ENCODE measurements at regions not wholly inside any gene's neighbourhood (a gene's known extent, or its start where the extent isn't known, plus 50 kb on each side); places are given as distances from the start of the nearest gene placed in this dataset.

DNA sequence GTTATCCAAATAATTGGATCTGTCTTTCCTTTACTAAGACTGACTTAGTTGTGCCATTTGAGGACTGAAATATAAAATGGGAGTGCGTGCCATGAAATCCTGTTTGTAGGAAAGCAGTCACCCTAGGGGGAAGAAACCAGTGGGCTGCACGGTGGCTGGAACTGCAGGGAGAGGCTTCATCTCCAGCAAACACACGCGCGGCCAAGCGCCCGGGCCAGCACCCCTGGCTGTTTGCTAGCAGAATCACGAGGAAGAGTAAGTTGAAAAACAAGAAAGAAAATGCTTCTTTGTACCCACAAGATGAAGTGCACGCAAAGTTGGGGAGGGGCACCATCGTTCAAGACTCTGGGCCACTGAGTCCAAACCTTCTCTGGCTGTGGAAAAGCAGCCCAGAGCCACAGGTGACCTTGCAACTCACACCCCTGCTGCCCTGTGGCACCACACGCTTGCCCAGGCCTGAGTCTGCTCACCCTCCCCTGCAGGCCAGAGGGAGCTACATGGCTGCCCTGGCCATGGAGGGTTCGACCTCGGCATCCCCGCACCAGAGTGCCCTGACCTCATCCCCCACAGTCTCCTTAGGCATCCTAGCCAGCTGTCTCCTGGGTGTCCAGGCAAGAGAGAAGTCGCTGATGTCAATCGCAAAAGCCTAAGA, 55.2 kb downstream of the IRX2 start:
- no peak for FAIRE-seq

DNA sequence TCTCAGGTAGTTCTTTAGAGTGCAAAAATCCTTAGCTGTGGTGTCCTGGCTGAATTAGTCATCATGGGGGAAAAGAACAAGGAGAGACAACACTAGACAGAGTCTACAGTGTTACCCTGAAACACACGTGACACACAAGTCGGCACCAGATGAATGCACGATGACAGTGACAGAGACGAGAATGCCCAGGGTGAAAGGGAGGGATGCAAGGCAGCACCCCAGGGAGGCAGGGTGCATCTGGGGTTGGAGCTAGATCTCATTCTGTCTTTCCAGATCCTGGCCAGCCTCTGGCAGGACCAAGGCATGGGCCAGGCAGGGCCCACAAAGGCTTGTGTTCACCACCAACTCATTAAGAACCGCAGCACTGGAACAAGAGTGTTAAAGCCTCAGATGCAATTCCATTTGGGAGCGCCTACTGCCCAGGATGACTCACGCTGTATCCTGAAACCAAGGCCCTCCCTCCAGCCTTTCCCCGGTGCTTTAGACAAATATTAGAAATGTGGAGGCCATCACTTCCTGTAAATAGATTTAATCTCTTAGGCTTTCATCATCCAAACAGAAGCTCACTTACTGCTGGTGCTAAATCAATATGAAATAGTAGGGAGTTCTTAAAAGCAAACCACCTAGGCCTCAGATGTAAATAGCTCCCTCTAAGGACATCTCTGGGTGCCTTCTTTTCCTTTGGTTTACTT, 56.1 kb downstream of the IRX2 start:
- DNase-seq (ENCODE audit: extremely low spot score, insufficient read length, low read depth): no peak
- no peak for FAIRE-seq

More for the DNA sequence above, 55.2 kb downstream of the IRX2 start:
- DNase-seq (ENCODE audit: extremely low spot score, insufficient read length, low read depth): no peak

DNA sequence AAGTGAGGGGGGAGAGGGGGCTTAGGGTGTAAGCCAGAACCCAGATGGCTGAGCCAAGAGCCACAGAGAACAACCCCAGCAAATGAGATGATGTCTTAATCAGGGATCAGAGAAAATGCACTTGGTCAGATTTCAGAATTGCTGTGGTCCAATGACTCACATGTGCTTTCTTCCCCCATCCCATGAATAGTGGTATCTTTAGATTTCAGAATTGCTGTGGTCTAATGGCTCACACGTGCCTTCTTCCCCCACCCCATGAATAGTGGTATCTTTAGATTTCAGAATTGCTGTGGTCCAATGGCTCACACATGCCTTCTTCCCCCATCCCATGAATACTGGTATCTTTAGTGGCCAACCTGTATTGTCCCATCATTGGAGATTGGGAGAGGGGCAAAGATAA, 59.9 kb downstream of the IRX2 start:
- no peak for DNase-seq (ENCODE audit: extremely low spot score, insufficient read length, low read depth)
- FAIRE-seq: no peak

DNA sequence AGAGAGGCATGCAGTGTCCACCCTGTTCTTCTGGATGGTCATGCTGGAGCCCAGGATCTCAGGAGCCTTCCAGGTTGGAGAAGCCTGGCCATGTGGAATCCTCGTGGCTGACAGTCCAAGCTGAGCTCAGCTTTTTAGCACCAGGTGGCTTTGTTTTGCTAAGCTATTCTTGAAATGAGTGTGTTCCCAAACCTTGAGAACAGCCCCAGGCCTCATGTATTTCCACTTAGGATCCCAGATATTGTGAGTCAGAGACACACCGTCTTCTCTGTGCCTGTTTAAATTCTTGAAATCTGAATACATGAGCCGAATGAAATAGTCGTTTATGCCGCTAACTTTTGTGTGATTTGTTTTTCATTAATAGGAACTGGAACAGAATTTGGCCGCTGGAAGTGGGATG, 61.2 kb downstream of the IRX2 start:
- DNase-seq (ENCODE audit: extremely low spot score, insufficient read length, low read depth) (no peak), FAIRE-seq (no peak)

DNA sequence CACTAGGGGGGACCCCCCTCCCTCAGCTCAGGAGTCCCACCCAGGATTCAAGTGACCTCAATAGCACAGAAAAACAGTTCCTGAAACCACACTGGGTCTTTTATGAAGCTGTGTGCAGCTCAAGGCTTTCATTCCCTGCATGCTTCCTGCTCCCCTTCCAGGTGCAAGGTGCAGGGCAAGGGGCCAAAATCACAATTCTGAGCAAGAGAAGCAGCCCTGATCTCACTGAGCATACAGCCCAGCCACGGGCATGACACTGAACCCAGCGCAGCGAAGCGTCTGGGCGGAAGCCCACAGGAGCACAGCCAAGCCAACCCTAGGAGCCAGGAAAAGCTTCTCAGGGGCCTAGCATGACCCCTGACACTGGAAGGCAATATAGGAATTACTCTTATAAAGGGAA, 62.9 kb downstream of the IRX2 start:
- FAIRE-seq (no peak), DNase-seq (ENCODE audit: extremely low spot score, insufficient read length, low read depth) (no peak)

DNA sequence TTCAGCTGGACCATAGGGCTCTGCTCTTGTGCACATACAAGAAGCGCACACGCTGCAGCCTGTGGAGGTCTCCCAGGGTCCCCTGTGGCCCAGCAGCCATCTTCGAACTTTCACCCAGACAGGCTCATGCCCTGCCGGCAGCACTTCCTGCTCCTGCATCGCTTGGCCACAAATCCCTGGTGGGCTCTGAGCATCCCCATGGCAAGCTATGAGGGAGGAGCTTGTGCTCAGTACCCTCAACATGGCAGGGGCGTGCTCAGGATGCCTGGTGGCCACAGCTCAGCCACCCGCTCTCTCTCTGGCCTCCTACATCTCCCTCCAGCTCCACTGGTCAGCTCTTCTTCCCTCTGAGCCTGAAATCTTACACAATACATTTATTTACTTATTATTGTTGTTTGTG, 63.7 kb downstream of the IRX2 start:
- DNase-seq (ENCODE audit: extremely low spot score, insufficient read length, low read depth) (no peak), FAIRE-seq (no peak)

DNA sequence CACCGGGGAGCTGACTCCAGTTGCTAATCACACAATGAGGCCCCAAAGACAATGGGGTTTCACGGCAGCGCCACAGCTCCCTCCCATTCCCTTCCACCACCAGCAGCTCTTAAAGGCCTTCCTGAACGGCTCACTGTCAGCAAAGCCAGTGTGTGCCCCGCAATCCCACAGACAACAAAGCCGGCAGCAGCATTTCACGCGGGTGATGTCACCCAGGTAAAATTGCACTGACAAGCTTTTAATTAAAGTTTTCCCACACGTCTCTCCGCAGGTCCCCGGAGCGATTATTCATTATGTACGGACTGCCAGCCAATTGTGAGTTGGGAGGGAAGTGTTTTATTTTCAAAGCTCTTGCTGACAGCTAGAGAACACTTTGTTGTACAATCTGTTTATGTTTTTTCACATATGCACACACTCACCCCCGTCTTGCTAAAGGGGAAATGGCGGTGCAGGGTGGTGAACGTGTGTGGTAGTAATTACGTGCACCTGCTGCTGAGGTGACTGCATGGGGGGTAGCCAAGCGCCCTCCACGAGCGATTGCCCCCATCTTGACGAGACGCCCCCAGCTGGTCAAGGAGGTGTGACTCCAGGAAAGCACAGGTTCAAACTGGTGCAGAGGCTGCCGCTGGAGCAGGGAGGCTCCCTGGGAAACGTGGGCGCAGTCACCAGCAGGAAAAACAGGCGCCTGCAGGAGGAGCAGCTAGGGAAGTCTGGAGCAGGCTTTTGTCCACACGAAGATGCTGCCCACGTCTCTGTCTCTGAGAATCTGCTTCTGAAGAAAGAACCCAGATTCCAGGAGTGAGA, 65.0 kb downstream of the IRX2 start:
- FAIRE-seq: no peak
- DNase-seq (ENCODE audit: extremely low spot score, insufficient read length, low read depth): no peak

DNA sequence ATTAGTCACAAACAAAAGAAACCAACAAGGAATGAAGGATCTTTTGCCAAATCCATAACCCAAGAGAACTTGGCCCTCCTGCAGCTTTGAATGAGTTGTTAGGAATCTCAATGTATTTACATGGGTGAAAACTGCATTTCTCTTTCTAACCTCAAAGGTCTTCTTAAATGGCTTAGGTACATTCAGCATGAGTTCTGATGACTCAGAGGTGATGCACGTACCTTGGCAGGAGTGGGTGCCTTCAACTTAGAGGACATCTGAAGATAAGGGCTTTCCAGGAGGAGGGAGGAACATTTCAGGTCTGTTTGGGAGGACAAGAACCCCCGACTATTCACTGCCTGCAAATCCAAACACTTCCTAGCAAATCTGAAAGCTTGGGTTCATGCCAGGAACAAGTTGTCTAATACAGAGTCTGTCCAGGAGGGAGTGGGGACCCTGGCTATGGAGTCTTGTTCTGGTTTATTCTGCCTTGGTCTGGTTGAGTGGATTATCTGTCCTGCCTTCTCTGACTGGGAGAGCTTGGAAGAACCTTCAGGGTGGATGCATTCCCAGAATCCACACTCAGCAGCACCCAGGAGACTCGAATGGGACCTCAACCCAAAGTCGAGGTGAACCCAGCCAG, 65.7 kb downstream of the IRX2 start:
- DNase-seq (ENCODE audit: extremely low spot score, insufficient read length, low read depth): no peak
- FAIRE-seq: no peak

DNA sequence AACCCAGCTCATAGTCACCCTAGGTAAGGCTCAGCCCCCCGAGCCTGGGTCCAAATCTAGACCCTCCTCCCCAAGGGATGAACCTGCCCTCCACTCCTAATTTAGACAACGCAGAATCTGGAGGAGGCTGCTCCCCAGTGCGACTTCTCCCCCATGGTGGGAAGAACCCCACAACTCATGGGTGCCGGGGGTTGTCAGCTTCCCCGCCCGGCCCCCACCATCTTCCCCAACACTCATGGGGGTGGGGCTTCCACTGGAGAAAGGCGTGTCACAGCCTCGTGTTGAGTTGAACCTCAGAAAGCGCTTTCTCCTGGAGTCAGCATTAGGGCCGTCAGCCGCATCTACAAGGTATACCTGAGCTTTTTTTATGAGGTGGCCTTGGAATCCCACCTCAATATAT, 66.9 kb downstream of the IRX2 start:
- DNase-seq (ENCODE audit: extremely low spot score, insufficient read length, low read depth) (no peak), FAIRE-seq (no peak)

DNA sequence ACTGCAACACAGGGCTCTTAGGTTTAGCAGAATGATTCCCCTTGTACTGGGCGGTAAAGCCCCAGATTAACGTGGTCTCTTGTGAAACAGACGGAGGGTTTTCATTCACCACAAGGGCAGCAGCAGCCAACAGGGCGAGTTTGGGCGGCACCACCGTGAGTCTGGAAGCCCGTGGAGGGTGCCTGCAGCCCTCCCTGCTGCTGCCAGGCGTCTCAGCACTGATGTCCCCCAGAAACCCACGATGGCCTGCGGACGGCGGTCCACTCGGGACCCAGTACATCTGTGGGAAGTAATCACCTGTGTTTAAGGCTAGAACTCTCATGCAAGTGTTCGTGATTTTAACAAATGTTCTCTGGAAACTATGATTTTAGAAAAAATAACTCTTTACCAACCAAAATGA, 67.8 kb downstream of the IRX2 start:
- FAIRE-seq: no peak

DNA sequence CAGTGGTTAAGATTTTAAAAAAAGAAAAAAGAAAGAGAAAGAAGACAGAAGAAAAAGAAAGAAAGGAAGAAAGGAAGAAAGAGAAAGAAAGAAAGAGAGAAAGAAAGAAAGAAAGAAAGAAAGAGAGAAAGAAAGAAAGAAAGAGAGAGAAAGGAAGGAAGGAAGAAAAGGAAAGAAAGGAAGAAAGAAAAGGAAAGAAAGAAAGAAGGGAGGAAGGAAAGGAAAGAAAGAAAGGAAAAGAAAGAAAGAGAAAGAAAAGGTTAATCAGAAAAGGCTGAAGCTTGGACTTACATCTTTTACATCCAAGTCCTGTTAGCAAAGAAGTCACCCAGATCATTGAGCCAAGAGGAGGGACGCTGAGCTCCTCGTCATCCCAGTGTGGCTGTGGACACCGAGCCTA, 70.0 kb downstream of the IRX2 start:
- DNase-seq (ENCODE audit: extremely low spot score, insufficient read length, low read depth): no peak
- FAIRE-seq: no peak

More for the DNA sequence above, 67.8 kb downstream of the IRX2 start:
- DNase-seq (ENCODE audit: extremely low spot score, insufficient read length, low read depth): no peak

DNA sequence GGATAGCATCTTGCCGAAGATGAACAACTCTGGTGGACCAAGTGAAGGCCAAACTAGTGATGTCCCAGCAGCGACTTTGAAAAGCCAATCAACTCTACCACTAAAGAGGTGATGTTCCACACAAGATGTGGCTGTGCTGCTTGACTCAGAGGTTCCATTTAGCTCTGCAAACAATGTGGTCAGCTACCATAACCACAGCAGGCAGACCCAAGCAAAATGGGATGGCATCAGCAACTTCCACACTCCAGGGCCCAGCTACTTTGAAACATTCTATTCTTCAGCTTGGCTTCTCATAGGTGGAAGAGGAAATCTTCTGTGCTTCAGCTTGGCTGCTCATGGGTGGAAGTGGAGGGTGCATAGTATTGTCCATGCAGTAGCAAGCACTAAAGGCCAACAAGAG, 70.5 kb downstream of the IRX2 start:
- DNase-seq (ENCODE audit: extremely low spot score, insufficient read length, low read depth) (no peak), FAIRE-seq (no peak)

DNA sequence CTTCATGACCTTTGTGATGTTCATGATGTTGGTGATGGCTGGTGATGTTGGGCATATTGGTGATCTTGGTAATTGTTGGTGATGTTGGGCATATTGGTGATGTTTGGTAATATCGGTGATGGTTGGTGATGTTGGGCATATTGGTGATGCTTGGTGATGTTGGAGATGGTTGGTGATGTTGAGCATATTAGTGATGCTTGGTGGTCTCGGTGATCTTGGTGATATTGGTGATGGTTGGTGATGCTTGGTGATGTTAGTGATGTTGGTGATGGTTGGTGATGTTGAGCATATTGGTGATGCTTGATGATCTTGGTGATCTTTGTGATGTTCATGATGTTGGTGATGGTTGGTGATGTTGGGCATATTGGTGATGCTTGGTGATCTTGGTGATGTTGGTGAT, 73.8 kb downstream of the IRX2 start:
- DNase-seq (ENCODE audit: extremely low spot score, insufficient read length, low read depth) (no peak), FAIRE-seq (no peak)

DNA sequence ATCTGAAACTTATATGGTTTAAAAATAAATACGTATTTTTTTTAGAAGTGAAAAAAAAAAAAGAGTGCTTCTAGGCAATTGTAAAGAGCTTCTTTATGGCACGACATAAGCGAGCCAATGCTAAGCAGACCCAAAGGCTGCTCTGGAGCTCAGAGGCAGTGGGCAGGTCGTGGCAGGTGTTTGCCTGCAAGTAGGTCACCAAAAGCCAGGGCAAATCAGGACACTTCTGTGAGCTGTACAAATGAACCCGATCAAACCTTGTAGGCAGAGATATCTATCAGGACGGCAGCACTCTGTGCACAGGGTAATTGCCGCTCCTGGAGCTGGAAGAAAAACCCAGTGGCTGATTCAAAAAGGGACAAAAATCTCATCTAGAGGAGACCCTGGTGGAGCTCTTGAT, 75.9 kb downstream of the IRX2 start:
- DNase-seq (ENCODE audit: extremely low spot score, insufficient read length, low read depth): no peak
- FAIRE-seq: no peak

DNA sequence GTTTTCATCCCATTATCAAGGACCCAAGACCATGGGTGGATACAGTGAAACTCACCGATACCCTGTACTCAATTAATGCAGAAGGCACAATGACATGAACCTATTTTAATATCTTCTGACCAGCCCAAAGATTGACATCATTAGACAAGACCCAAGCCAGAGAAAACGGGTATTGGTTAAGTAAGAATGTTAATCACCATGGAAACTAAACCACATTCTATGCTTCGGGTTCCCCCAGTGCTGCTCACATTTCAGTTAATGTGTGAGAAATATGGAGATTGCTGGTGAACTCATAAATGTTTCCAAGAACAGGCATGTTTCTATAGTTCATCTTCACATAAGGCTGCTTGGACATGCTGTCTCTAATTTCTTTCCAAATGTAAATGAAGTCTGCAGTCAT, 77.0 kb downstream of the IRX2 start:
- DNase-seq (ENCODE audit: extremely low spot score, insufficient read length, low read depth) (no peak), FAIRE-seq (no peak)

DNA sequence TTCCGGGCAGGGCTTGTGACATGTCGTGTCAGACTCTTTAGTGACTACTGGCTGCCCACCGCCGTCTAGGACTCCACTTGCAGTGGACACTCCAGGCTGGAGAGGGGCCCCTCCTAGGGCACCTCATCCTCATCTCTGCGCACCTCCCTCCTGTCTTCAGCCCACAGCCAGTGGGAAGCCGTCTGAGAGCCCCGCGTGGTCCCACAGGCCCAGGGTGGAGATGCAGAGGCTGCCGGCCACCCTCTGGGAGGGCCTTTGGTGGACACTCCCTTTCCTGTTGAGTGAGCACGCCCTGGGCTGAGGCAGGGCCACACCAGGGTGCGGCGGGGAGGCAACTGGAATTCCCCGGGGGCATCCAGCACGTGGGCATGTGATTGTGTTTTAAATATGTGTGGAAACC, 80.5 kb downstream of the IRX2 start:
- no peak for FAIRE-seq
- no peak for DNase-seq (ENCODE audit: extremely low spot score, insufficient read length, low read depth)

DNA sequence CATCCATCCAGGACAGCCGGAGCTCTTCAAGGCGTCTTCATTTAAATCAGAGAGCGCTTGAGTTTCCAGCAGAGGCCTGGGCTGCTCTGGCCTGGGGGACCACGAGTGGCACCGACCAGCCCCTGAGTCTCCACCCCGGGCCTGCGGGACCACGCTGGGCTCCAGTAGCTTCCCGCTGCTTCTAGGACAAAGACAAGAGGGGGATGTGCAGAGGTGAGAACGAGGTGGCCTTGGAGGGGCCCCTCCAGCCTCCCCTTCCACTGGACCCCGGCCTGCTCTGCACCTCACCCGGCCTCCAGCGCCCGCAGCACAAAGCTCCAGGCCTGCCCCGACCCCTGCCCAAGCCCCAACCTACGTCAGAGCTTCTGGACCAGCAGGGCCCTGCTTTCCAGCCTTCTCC, 81.6 kb downstream of the IRX2 start:
- FAIRE-seq: no peak

DNA sequence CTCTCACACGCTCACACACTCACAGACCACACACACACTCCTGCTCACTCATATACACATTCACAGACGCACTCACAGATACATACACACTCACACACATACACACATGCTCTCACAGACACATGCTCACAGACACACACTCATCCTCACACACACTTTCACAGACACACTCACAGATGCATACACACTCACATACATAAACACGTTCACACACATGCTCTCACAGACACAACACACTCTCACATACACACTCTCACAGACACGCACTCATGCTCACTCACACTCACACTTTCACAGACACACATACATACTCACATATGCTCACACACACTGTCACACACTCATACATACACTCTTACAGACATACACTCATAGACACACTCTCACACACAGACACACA, 82.2 kb downstream of the IRX2 start:
- DNase-seq (ENCODE audit: extremely low spot score, insufficient read length, low read depth) (no peak), FAIRE-seq (no peak)

More for the DNA sequence above, 81.6 kb downstream of the IRX2 start:
- DNase-seq (ENCODE audit: extremely low spot score, insufficient read length, low read depth): no peak

DNA sequence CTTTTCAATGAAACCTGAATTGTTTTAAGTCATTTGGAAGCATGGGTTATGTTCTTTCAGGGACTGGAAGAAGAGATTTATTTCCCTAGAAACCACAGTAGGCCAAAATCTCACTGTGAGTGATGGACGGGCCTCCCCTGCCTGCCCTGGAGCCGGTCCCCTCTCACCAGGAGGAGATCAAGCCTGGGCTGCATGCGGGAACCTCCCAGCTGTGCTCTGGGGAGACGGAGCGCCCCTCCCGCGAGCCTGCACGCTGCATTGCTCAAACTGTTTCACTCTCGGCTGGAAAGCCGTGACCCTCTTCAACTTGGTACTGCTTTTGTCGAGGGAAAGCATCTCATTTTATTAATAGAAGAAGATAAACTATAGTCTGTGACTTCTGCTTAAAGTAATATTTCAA, 85.4 kb downstream of the IRX2 start:
- DNase-seq (ENCODE audit: extremely low spot score, insufficient read length, low read depth) (no peak), FAIRE-seq (no peak)

DNA sequence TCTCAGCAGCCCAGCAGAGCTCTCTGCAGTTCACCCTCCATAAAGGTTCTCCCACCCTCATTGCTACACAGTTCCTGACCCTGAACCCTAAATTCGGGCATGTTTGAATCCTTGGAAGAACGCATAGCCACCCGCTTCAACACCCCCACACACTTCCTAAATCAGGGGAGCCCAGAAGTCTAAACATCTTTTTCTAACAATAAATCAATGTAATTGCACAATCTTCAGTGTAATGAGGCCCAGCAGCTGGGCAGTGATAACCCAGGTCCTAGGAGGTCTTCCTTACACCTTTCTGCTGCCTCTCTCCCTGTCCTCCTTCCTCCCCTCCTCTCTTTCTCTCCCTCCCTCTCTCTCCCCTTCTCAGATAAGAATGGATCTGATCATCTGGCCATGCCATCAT, 88.0 kb downstream of the IRX2 start:
- DNase-seq (ENCODE audit: extremely low spot score, insufficient read length, low read depth) (no peak), FAIRE-seq (no peak)

DNA sequence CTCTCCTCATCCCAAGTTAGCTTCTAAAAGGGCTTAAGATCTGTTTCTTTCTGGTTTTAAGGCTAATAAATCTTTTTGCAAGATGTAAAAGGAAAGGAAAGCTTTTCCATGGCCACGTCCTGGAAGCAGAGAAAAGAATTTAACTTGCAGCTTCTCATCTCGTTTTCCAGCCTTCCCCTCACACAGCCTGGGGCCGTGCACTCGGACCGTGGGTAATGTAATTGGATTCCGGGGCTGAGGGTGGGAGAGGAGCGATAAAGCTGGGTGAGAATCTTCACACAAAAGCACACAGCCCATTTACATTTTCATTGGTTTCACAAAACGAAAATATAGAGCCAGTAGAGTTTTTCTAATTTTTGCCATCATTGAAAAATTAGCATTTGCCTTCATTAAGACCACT, 91.2 kb downstream of the IRX2 start:
- DNase-seq (ENCODE audit: extremely low spot score, insufficient read length, low read depth): no peak
- no peak for FAIRE-seq

All from GM18507 (cell line).